Stimulated activated CD8-positive, alpha-beta memory T cell treated with anti-CD3 and anti-CD28 coated beads, Interleukin-2, amount 100 ng/mL, for 1 hour (primary cell): ENCODE measurements at regions not wholly inside any gene's neighbourhood (a gene's known extent, or its start where the extent isn't known, plus 50 kb on each side); places are given as distances from the start of the nearest gene placed in this dataset.

Source experiments
- DNase-seq, 2 donors: peaks; one replicate each; pipeline ENCODE4 v3.0.0-alpha.2; 2020; ENCODE audit warnings: low read depth in 2 of 2

GRCh38 chr13:91132381-91132780 is 215.1 kb upstream of the MIR17HG start:
- no peak for DNase-seq

- DNase-seq, result no peak
Observed at GRCh38 chr13:91132786-91133185, 214.7 kb upstream of the MIR17HG start.

GRCh38 chr13:91133941-91134802 is 213.3 kb upstream of the MIR17HG start:
- no peak for DNase-seq

GRCh38 chr13:91134803-91135184 is 212.7 kb upstream of the MIR17HG start:
- DNase-seq, result no peak

GRCh38 chr13:91135376-91135775 is 212.1 kb upstream of the MIR17HG start:
- DNase-seq, result no peak

- no peak for DNase-seq
Observed at GRCh38 chr13:91135968-91136367, 211.5 kb upstream of the MIR17HG start.

- no peak for DNase-seq
Observed at GRCh38 chr13:91136806-91137205, 210.7 kb upstream of the MIR17HG start.

GRCh38 chr13:91139232-91139631 is 208.3 kb upstream of the MIR17HG start:
- no peak for DNase-seq

- no peak for DNase-seq
Observed at GRCh38 chr13:91141543-91142061, 205.9 kb upstream of the MIR17HG start.

GRCh38 chr13:91142572-91142971 is 204.9 kb upstream of the MIR17HG start:
- no peak for DNase-seq

- no peak for DNase-seq
Observed at GRCh38 chr13:91144054-91144453, 203.4 kb upstream of the MIR17HG start.

- no peak for DNase-seq
Observed at GRCh38 chr13:91144486-91144885, 203.0 kb upstream of the MIR17HG start.

- no peak for DNase-seq
Observed at GRCh38 chr13:91145571-91146205, 201.8 kb upstream of the MIR17HG start.

- no peak for DNase-seq
Observed at GRCh38 chr13:91146601-91147000, 200.9 kb upstream of the MIR17HG start.

GRCh38 chr13:91148098-91148497 is 199.4 kb upstream of the MIR17HG start:
- DNase-seq, result no peak

- DNase-seq, result no peak
Observed at GRCh38 chr13:91151921-91152320, 195.6 kb upstream of the MIR17HG start.

GRCh38 chr13:91153372-91153771 is 194.1 kb upstream of the MIR17HG start:
- DNase-seq, result no peak

- DNase-seq, result no peak
Observed at GRCh38 chr13:91154558-91155353, 192.7 kb upstream of the MIR17HG start.

- DNase-seq, result no peak
Observed at GRCh38 chr13:91155512-91156114, 191.9 kb upstream of the MIR17HG start.

- DNase-seq, result no peak
Observed at GRCh38 chr13:91157273-91158016, 190.0 kb upstream of the MIR17HG start.

- DNase-seq, result no peak
Observed at GRCh38 chr13:91158017-91158395, 189.5 kb upstream of the MIR17HG start.
